Kidney (tissue), 13 donors: ENCODE measurements at regions not wholly inside any gene's neighbourhood (a gene's known extent, or its start where the extent isn't known, plus 50 kb on each side); places are given as distances from the start of the nearest gene placed in this dataset.

Experiments used
- DNase-seq, 5 donors: peaks; one replicate each; pipeline ENCODE4 v3.0.0-alpha.2; 2013 to 2020
- FAIRE-seq: peaks from 2 replicates; lab custom pipeline; 2012; peaks lifted over from hg19 to GRCh38; lab: Jason Lieb, UNC
- H3K27ac ChIP-seq, 2 donors: one replicate each; pipeline ENCODE4 v1.7.0; 2013; ENCODE audit warnings: low read depth in 2 of 2, low read length in 2 of 2, inconsistent platforms in 1 of 2
- H3K27me3 ChIP-seq: one replicate; pipeline ENCODE4 v1.7.1; 2013; ENCODE audit warnings: low read length, inconsistent platforms; ENCODE audit not compliant: control insufficient read depth, insufficient read depth
- H3K36me3 ChIP-seq, 3 donors: one replicate each; pipeline versions ENCODE4 v1.7.0 to v1.7.1; 2013; ENCODE audit warnings: low read length in 3 of 3, control low read depth in 1 of 3, inconsistent platforms in 1 of 3; ENCODE audit not compliant: insufficient read depth in 3 of 3, control insufficient read depth in 2 of 3
- H3K4me1 ChIP-seq, 3 donors: one replicate each; pipeline versions ENCODE4 v1.7.0 to v1.7.1; 2013; ENCODE audit warnings: low read length in 3 of 3, inconsistent platforms in 1 of 3, low read depth in 1 of 3; ENCODE audit not compliant: control insufficient read depth in 2 of 3, insufficient read depth in 2 of 3
- H3K4me3 ChIP-seq, 3 donors: one replicate each; pipeline versions ENCODE4 v1.7.0 to v1.8.1; 2013; ENCODE audit warnings: low read length in 3 of 3, control low read depth in 1 of 3, inconsistent platforms in 1 of 3
- H3K9ac ChIP-seq, 3 donors: one replicate each; pipeline versions ENCODE4 v1.7.0 to v1.7.1; 2013; ENCODE audit warnings: low read length in 3 of 3, control low read depth in 1 of 3, inconsistent platforms in 1 of 3
- H3K9me3 ChIP-seq, 3 donors: one replicate each; pipeline versions ENCODE4 v1.7.0 to v1.7.1; 2013; ENCODE audit warnings: low read length in 3 of 3, control low read depth in 1 of 3, inconsistent platforms in 1 of 3; ENCODE audit not compliant: control insufficient read depth in 2 of 3, insufficient read depth in 1 of 3
- intact Hi-C: fragments of 100-400 bp; cut with DNase I; formaldehyde crosslinking; loops from one replicate; pipeline ENCODE4 v1.11.1; 2022
- TF ChIP-seq, protein P1 (sequence below): IDR thresholded peaks from 3 replicates; pipeline ENCODE4 v1.5.1; 2012; ENCODE audit warnings: mild to moderate bottlenecking, moderate library complexity, borderline replicate concordance; ENCODE audit not compliant: insufficient read depth; ENCODE audit errors: extremely low read depth
- donor health status: control.
- donor health status: control.
- donor health status: control.
- donor health status: control.
- donor health status: control.
- donor health status: DM: yes; HTN: yes; CAD: no.
- donor health status: Normal renal cell carcinoma (clear cell type).

DNA sequence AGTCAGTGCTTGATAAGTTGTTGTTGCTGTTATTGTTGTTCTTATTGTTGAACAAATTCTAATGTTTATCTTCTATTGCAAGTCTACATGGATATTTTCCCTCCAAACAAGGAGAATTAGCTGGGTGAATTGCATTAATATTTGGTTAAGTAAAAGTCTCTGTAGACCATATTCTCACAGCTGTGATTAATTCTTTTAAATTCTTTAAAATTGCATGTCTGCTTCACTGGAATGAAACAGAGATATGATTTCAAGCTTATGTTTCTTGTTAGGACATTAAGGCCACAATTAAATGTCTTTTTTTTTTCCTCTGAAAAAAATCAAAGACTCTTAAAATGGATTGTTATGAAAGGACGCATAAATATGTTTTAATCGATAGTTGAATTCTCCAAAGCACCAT, 153.4 kb downstream of the EBLN2 start:
- no peak overlapping the region for H3K9ac ChIP-seq
- intact Hi-C loops: no loop called here
- H3K9me3 ChIP-seq: no peaks in the 10 kb centered on the region
- no peak overlapping the region for H3K27ac ChIP-seq
- DNase-seq (no peak), FAIRE-seq (no peak)
- no peaks in the 10 kb centered on the region for H3K27me3 ChIP-seq
- H3K4me3 ChIP-seq: no peak overlapping the region
- H3K4me1 ChIP-seq: no peaks in the 10 kb centered on the region
- TF ChIP-seq, protein P1, sequence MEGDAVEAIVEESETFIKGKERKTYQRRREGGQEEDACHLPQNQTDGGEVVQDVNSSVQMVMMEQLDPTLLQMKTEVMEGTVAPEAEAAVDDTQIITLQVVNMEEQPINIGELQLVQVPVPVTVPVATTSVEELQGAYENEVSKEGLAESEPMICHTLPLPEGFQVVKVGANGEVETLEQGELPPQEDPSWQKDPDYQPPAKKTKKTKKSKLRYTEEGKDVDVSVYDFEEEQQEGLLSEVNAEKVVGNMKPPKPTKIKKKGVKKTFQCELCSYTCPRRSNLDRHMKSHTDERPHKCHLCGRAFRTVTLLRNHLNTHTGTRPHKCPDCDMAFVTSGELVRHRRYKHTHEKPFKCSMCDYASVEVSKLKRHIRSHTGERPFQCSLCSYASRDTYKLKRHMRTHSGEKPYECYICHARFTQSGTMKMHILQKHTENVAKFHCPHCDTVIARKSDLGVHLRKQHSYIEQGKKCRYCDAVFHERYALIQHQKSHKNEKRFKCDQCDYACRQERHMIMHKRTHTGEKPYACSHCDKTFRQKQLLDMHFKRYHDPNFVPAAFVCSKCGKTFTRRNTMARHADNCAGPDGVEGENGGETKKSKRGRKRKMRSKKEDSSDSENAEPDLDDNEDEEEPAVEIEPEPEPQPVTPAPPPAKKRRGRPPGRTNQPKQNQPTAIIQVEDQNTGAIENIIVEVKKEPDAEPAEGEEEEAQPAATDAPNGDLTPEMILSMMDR: no peak
- H3K36me3 ChIP-seq: no peaks in the 10 kb centered on the region

DNA sequence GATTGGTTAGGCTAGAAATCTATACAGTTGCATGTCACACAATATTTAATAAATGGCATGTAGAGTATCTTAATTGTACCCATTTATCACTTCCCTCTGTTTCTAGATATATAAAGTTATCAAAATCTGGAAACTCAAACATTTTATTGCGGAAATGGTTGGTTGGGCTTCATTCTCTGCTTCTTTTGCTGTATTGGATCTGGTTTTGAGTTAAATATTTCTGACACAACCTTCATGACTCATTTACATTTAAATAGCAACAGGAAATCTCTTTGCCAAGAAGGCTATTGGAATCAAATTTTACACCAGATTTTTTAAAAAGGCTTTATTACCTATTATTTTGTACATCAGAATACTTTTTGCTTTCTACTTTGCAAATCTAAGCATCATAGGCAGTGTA, 153.8 kb downstream of the EBLN2 start:
- Histone ChIP-seq H3K9ac (no peak overlapping the region), H3K27ac (no peak overlapping the region), H3K9me3 (no peaks in the 10 kb centered on the region), H3K4me3 (no peak overlapping the region), H3K36me3 (no peaks in the 10 kb centered on the region), H3K4me1 (no peaks in the 10 kb centered on the region), H3K27me3 (no peaks in the 10 kb centered on the region)
- DNase-seq (no peak), FAIRE-seq (no peak)
- TF ChIP-seq, protein P1: no peak
- intact Hi-C loops: no loop called here

DNA sequence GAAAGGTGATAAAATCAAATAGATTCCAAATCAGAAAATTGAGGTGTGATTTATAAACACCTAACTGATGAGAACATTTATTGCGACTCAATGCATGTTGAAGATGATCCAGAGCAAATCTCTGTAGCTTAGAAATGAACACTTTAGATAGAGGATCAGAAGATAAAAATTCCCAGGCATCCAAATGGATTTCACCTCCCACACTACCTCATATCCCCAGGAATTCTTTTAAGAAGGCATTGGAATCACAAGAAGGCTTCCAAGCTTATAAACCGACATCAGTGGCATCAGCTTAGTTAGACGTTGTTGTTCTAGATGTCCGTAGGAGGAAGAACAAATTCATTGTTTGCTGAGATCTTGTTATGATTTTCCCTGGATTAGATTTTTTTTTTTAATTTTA, 154.4 kb downstream of the EBLN2 start:
- intact Hi-C loops: no loop called here
- no peak for FAIRE-seq
- no peaks in the 10 kb centered on the region for H3K9me3 ChIP-seq

More for the DNA sequence above, 154.4 kb downstream of the EBLN2 start:
- TF ChIP-seq, protein P1: no peak
- Histone ChIP-seq H3K4me1 (no peaks in the 10 kb centered on the region), H3K4me3 (no peak overlapping the region), H3K27me3 (no peaks in the 10 kb centered on the region), H3K9ac (no peak overlapping the region), H3K27ac (no peak overlapping the region), H3K36me3 (no peaks in the 10 kb centered on the region)
- DNase-seq: no peak
